GM13977 (cell line): ENCODE measurements at regions not wholly inside any gene's neighbourhood (a gene's known extent, or its start where the extent isn't known, plus 50 kb on each side); places are given as distances from the start of the nearest gene placed in this dataset.

Experiments used
- DNase-seq: peaks from one replicate; pipeline ENCODE4 v3.0.0; 2012; ENCODE audit warnings: low spot score
- in situ Hi-C: fragments of 300-500 bp; cut with MboI; formaldehyde crosslinking; loops from one replicate; pipeline ENCODE4 v1.12.0; 2022; ENCODE audit warnings: low sequenced_read_pairs, low pct_unique_long_range_greater_than_20kb, mixed read lengths, inconsistent platforms; ENCODE audit not compliant: unreplicated experiment
- TF ChIP-seq, protein P1 (sequence below): IDR thresholded peaks from 2 replicates; pipeline ENCODE4 v1.5.1; 2012; ENCODE audit warnings: mild to moderate bottlenecking, control low read depth; ENCODE audit not compliant: insufficient read depth; ENCODE audit errors: extremely low read depth, missing control alignments

GRCh38 chr15:47213883-47214282 lies 503.4 kb upstream of the SEMA6D start:
- in situ Hi-C loops: no loop called here
- TF ChIP-seq, protein P1, sequence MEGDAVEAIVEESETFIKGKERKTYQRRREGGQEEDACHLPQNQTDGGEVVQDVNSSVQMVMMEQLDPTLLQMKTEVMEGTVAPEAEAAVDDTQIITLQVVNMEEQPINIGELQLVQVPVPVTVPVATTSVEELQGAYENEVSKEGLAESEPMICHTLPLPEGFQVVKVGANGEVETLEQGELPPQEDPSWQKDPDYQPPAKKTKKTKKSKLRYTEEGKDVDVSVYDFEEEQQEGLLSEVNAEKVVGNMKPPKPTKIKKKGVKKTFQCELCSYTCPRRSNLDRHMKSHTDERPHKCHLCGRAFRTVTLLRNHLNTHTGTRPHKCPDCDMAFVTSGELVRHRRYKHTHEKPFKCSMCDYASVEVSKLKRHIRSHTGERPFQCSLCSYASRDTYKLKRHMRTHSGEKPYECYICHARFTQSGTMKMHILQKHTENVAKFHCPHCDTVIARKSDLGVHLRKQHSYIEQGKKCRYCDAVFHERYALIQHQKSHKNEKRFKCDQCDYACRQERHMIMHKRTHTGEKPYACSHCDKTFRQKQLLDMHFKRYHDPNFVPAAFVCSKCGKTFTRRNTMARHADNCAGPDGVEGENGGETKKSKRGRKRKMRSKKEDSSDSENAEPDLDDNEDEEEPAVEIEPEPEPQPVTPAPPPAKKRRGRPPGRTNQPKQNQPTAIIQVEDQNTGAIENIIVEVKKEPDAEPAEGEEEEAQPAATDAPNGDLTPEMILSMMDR: no peak
- DNase-seq: no peak

- TF ChIP-seq, protein P1: no peak
- no peak for DNase-seq
- in situ Hi-C loops: no loop called here
These were observed 499.0 kb upstream of the SEMA6D start for GRCh38 chr15:47218295-47218694.

DNA sequence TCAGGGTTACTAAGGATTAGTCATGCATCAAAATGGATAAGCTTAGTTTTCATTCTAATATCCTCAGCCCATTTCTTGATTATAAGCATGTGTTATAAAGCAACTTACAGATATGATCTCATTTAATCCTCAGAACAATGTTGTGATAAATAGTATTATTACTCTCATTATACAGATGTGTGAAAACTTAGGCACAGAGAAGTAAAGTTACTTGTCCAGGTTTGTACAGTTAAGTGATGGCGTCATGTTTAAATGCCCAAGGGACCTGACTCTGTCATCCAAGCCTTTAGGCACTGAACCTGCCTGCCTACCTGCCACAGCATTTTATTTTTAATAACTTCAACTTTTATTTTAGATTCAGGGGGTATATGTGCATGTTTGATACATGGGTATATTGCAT lies 472.9 kb upstream of the SEMA6D start:
- no peak for DNase-seq
- TF ChIP-seq, protein P1: no peak
- in situ Hi-C loops: no loop called here

- DNase-seq: no peak
- TF ChIP-seq, protein P1: no peak
- in situ Hi-C loops: no loop called here
These were observed 471.0 kb upstream of the SEMA6D start for GRCh38 chr15:47246317-47246716.

- in situ Hi-C loops: no loop called here
- TF ChIP-seq, protein P1: no peak
- DNase-seq: no peak
These were observed 458.8 kb upstream of the SEMA6D start for GRCh38 chr15:47258521-47258920.

DNA sequence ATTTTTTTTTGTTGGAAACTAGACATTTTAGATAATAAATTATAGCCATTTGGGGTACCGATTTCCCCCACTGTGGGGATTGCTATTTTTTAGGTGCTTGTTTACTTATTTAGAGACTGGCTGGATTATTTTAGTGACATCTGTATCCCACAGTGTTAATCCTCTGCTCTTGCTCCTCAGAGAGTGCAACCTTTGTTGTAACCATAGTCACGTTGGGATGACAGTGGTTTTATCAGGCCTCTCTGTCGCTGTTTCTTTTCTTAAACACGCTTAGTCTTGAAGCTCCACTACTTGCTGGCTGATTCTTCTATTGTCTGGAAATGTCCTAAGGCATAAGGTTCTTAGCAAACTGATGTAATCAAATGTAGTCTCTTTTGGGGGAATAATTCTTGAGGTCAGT lies 451.6 kb upstream of the SEMA6D start:
- in situ Hi-C loops: no loop called here
- TF ChIP-seq, protein P1: no peak
- no peak for DNase-seq

- TF ChIP-seq, protein P1: no peak
- DNase-seq: no peak
- in situ Hi-C loops: no loop called here
These were observed 450.7 kb upstream of the SEMA6D start for GRCh38 chr15:47266566-47266965.
